H9 (cell line): ENCODE measurements at regions not wholly inside any gene's neighbourhood (a gene's known extent, or its start where the extent isn't known, plus 50 kb on each side); places are given as distances from the start of the nearest gene placed in this dataset.

Experiments
- DNase-seq: peaks from one replicate; pipeline ENCODE4 v3.0.0-alpha.2; 2017
- H2AFZ ChIP-seq: one replicate; pipeline ENCODE4 v1.6.1; 2013; ENCODE audit warnings: mild to moderate bottlenecking, low read length, control low read depth, moderate library complexity
- H2AK5ac ChIP-seq: 2 replicates; pipeline ENCODE4 v1.6.1; 2013; ENCODE audit warnings: low read length, control low read depth, mixed read lengths; ENCODE audit not compliant: insufficient read length
- H2BK120ac ChIP-seq: one replicate; pipeline ENCODE4 v1.6.1; 2013; ENCODE audit warnings: low read depth, mild to moderate bottlenecking, low read length, control low read depth, inconsistent platforms; ENCODE audit not compliant: poor library complexity, severe bottlenecking
- H2BK12ac ChIP-seq: 2 replicates; pipeline ENCODE4 v1.6.1; 2013; ENCODE audit warnings: low read length, control low read depth, mixed read lengths, low read depth; ENCODE audit not compliant: insufficient read length
- H2BK15ac ChIP-seq: 2 replicates; pipeline ENCODE4 v1.6.1; 2013; ENCODE audit warnings: low read depth, low read length, control low read depth
- H2BK20ac ChIP-seq: one replicate; pipeline ENCODE4 v1.6.1; 2013; ENCODE audit warnings: low read depth, mild to moderate bottlenecking, low read length, control low read depth, inconsistent platforms; ENCODE audit not compliant: poor library complexity, severe bottlenecking
- H2BK5ac ChIP-seq: 2 replicates; pipeline ENCODE4 v1.6.1; 2013; ENCODE audit warnings: low read length, control low read depth, mixed read lengths; ENCODE audit not compliant: insufficient read length
- H3K14ac ChIP-seq: 2 replicates; pipeline ENCODE4 v1.6.1; 2013; ENCODE audit warnings: low read length, control low read depth; ENCODE audit not compliant: insufficient read depth
- H3K18ac ChIP-seq: 2 replicates; pipeline ENCODE4 v1.6.1; 2013; ENCODE audit warnings: low read depth, mild to moderate bottlenecking, mixed read lengths, low read length, control low read depth; ENCODE audit not compliant: insufficient read length
- H3K23ac ChIP-seq: 2 replicates; pipeline ENCODE4 v1.6.1; 2013; ENCODE audit warnings: low read length, control low read depth, mixed read lengths, low read depth; ENCODE audit not compliant: insufficient read length
- H3K23me2 ChIP-seq: 2 replicates; pipeline ENCODE4 v1.6.1; 2013; ENCODE audit warnings: low read depth, mild to moderate bottlenecking, mixed read lengths, low read length, control low read depth; ENCODE audit not compliant: insufficient read length, poor library complexity, severe bottlenecking
- H3K27ac ChIP-seq: 2 replicates; pipeline ENCODE4 v1.5.1; 2013; ENCODE audit warnings: low read length, control low read depth, mixed read lengths, low read depth; ENCODE audit not compliant: insufficient read length
- H3K27me3 ChIP-seq: 2 replicates; pipeline ENCODE4 v1.6.1; 2013; ENCODE audit warnings: low read length, control low read depth, inconsistent platforms; ENCODE audit not compliant: insufficient read depth
- H3K4ac ChIP-seq: 2 replicates; pipeline ENCODE4 v1.6.1; 2013; ENCODE audit warnings: low read depth, mild to moderate bottlenecking, control low read depth, inconsistent platforms, low read length, moderate library complexity
- H3K4me1 ChIP-seq: 2 replicates; pipeline ENCODE4 v1.6.1; 2013; ENCODE audit warnings: low read length, control low read depth, inconsistent platforms; ENCODE audit not compliant: insufficient read depth
- H3K4me2 ChIP-seq: 2 replicates; pipeline ENCODE4 v1.6.1; 2013; ENCODE audit warnings: low read length, control low read depth, mixed read lengths; ENCODE audit not compliant: insufficient read length, insufficient read depth
- H3K56ac ChIP-seq: 2 replicates; pipeline ENCODE4 v1.6.1; 2013; ENCODE audit warnings: low read depth, mild to moderate bottlenecking, mixed read lengths, low read length, control low read depth; ENCODE audit not compliant: insufficient read length
- H3K79me1 ChIP-seq: 2 replicates; pipeline ENCODE4 v1.6.1; 2013; ENCODE audit warnings: low read depth, mild to moderate bottlenecking, moderate library complexity, low read length, control low read depth, inconsistent platforms; ENCODE audit not compliant: insufficient read depth, poor library complexity, severe bottlenecking
- H3K79me2 ChIP-seq: 2 replicates; pipeline ENCODE4 v1.6.1; 2013; ENCODE audit warnings: low read length, control low read depth, inconsistent platforms; ENCODE audit not compliant: insufficient read depth
- H3K9ac ChIP-seq: 2 replicates; pipeline ENCODE4 v1.6.1; 2013; ENCODE audit warnings: low read length, control low read depth, mixed read lengths; ENCODE audit not compliant: insufficient read length; ENCODE audit errors: extremely low read depth
- H3K9me3 ChIP-seq: one replicate; pipeline ENCODE4 v1.6.1; 2013; ENCODE audit warnings: low read depth, low read length, inconsistent platforms; ENCODE audit not compliant: control insufficient read depth
- H3T11ph ChIP-seq: one replicate; pipeline ENCODE4 v1.6.1; 2013; ENCODE audit warnings: mild to moderate bottlenecking, low read length, control low read depth, inconsistent platforms
- H4K20me1 ChIP-seq: one replicate; pipeline ENCODE4 v1.6.1; 2013; ENCODE audit not compliant: control insufficient read depth, insufficient read length, insufficient read depth
- H4K5ac ChIP-seq: 2 replicates; pipeline ENCODE4 v1.6.1; 2013; ENCODE audit warnings: low read depth, mild to moderate bottlenecking, mixed read lengths, low read length, control low read depth; ENCODE audit not compliant: insufficient read length
- H4K8ac ChIP-seq: replicated peaks from 2 replicates; pipeline ENCODE4 v1.6.1; 2013; ENCODE audit warnings: low read length, control low read depth, mixed read lengths, low read depth; ENCODE audit not compliant: insufficient read length
- H4K91ac ChIP-seq: 2 replicates; pipeline ENCODE4 v1.6.1; 2013; ENCODE audit warnings: low read depth, mild to moderate bottlenecking, moderate library complexity, mixed read lengths, low read length, control low read depth; ENCODE audit not compliant: insufficient read length
- H3K27ac Mint-ChIP-seq, 3 experiments: 2 replicates in 2 of 3; 3 replicates in 1 of 3; pipeline ENCODE4 v1.8.0; 2020 to 2021; ENCODE audit warnings: mixed read lengths in 3 of 3, mild to moderate bottlenecking in 1 of 3, moderate library complexity in 1 of 3
- H3K27me3 Mint-ChIP-seq: 2 replicates; pipeline ENCODE4 v1.8.0; 2021; ENCODE audit warnings: low read depth, mild to moderate bottlenecking, moderate library complexity, mixed read lengths
- H3K36me3 Mint-ChIP-seq, 3 experiments: 2 replicates in 2 of 3; 3 replicates in 1 of 3; pipeline ENCODE4 v1.8.0; 2020 to 2021; ENCODE audit warnings: low read depth in 3 of 3, mixed read lengths in 3 of 3; ENCODE audit not compliant: insufficient read depth in 1 of 3
- H3K4me1 Mint-ChIP-seq, 2 experiments: 2 replicates each; pipeline ENCODE4 v1.8.0; 2020; ENCODE audit warnings: mixed read lengths in 2 of 2
- H3K4me3 Mint-ChIP-seq, 2 experiments: 2 replicates in 1 of 2; 3 replicates in 1 of 2; pipeline ENCODE4 v1.8.0; 2020 to 2021; ENCODE audit warnings: mild to moderate bottlenecking in 2 of 2, mixed read lengths in 2 of 2, moderate library complexity in 1 of 2
- H3K9me3 Mint-ChIP-seq, 2 experiments: 2 replicates in 1 of 2; 3 replicates in 1 of 2; pipeline ENCODE4 v1.8.0; 2020; ENCODE audit warnings: mild to moderate bottlenecking in 2 of 2, mixed read lengths in 2 of 2, moderate library complexity in 1 of 2
- WGBS: extraction: QIAGEN DNeasy Blood & Tissue Kit; methylation state at CpG from one replicate; pipeline ENCODE4 v1.1.7; 2013; ENCODE audit warnings: missing lambda C conversion rate, low lambda C conversion rate, mixed read lengths; ENCODE audit not compliant: insufficient read length; ENCODE audit errors: extremely low coverage; 5-methylcytosine and 5-hydroxymethylcytosine counted together
- TF ChIP-seq, protein P1 (sequence below): fragments of 200-600 bp; sonication (generic); conservative IDR thresholded peaks from 3 replicates; pipeline ENCODE4 v1.8.0; 2021; ENCODE audit warnings: antibody characterized with exemption, mild to moderate bottlenecking

GRCh38 chr20:51259455-51259854 lies 236.5 kb upstream of the KCNG1 start:
- no peak overlapping the region for H2BK120ac ChIP-seq
- H2BK12ac ChIP-seq = no peak overlapping the region
- Mint-ChIP-seq H3K9me3 (peaks cover 7 to 11% of the 10 kb centered on the region in 2 experiments; a peak in 4 of 5 replicates), H3K4me3 (no peak overlapping the region; a peak in 1 of 5 replicates), H3K27me3 (peaks cover 2% of the 10 kb centered on the region), H3K27ac (no peak overlapping the region), H3K4me1 (peaks cover 29 to 30% of the 10 kb centered on the region in 2 experiments), H3K36me3 (peaks cover 1 to 11% (median 5%) of the 10 kb centered on the region in 3 experiments; a peak in 5 of 7 replicates)
- H3K4ac ChIP-seq = no peak overlapping the region
- no peak overlapping the region for H4K5ac ChIP-seq
- H3K14ac ChIP-seq = no peak overlapping the region
- H3K9me3 ChIP-seq = no peaks in the 10 kb centered on the region
- H2BK20ac ChIP-seq = no peak overlapping the region
- no peak for DNase-seq
- H2AFZ ChIP-seq = no peak overlapping the region
- H3K23me2 ChIP-seq = no peaks in the 10 kb centered on the region
- H4K20me1 ChIP-seq = no peaks in the 10 kb centered on the region
- no peak overlapping the region for H3K18ac ChIP-seq
- no peak overlapping the region for H4K91ac ChIP-seq
- no peak overlapping the region for H3K27ac ChIP-seq
- no peak overlapping the region for H3K9ac ChIP-seq
- no peak overlapping the region for H2BK5ac ChIP-seq
- no peak overlapping the region for H3K23ac ChIP-seq
- no CpG with 5 or more reads among the region's 4 CpGs for WGBS
- TF ChIP-seq, protein P1, sequence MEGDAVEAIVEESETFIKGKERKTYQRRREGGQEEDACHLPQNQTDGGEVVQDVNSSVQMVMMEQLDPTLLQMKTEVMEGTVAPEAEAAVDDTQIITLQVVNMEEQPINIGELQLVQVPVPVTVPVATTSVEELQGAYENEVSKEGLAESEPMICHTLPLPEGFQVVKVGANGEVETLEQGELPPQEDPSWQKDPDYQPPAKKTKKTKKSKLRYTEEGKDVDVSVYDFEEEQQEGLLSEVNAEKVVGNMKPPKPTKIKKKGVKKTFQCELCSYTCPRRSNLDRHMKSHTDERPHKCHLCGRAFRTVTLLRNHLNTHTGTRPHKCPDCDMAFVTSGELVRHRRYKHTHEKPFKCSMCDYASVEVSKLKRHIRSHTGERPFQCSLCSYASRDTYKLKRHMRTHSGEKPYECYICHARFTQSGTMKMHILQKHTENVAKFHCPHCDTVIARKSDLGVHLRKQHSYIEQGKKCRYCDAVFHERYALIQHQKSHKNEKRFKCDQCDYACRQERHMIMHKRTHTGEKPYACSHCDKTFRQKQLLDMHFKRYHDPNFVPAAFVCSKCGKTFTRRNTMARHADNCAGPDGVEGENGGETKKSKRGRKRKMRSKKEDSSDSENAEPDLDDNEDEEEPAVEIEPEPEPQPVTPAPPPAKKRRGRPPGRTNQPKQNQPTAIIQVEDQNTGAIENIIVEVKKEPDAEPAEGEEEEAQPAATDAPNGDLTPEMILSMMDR = no peak
- H2AK5ac ChIP-seq = no peak overlapping the region
- no peak overlapping the region for H2BK15ac ChIP-seq
- no peak overlapping the region for H4K8ac ChIP-seq
- H3K79me2 ChIP-seq = no peaks in the 10 kb centered on the region
- no peaks in the 10 kb centered on the region for H3K79me1 ChIP-seq
- H3K27me3 ChIP-seq = no peaks in the 10 kb centered on the region
- no peak overlapping the region for H3T11ph ChIP-seq
- no peak overlapping the region for H3K56ac ChIP-seq
- no peak overlapping the region for H3K4me2 ChIP-seq
- H3K4me1 ChIP-seq = peaks cover 6% of the 10 kb centered on the region; the same call in 1 of the 2 replicates
